Aorta (tissue), 5 donors: ENCODE measurements at regions not wholly inside any gene's neighbourhood (a gene's known extent, or its start where the extent isn't known, plus 50 kb on each side); places are given as distances from the start of the nearest gene placed in this dataset.

Experiments
- ATAC-seq: fragments of 200-7000 bp; cut with Tn5 transposase; one replicate; pipeline ENCODE4 v1.9.1; 2022; ENCODE audit warnings: moderate library complexity; ENCODE audit not compliant: low FRiP score
- DNase-seq, 2 donors: peaks; one replicate each; pipeline ENCODE4 v3.0.0-alpha.2; 2020
- H3K27ac ChIP-seq, 2 donors: one replicate each; pipeline ENCODE4 v1.5.1; 2013; ENCODE audit warnings: low read length in 2 of 2, mild to moderate bottlenecking in 2 of 2, moderate library complexity in 2 of 2, control low read depth in 1 of 2, inconsistent platforms in 1 of 2, low read depth in 1 of 2
- H3K27me3 ChIP-seq, 2 donors: one replicate each; pipeline ENCODE4 v1.6.1; 2013; ENCODE audit warnings: control low read depth in 1 of 2, low read length in 1 of 2, mild to moderate bottlenecking in 1 of 2, moderate library complexity in 1 of 2; ENCODE audit not compliant: insufficient read depth in 2 of 2, control insufficient read depth in 1 of 2
- H3K36me3 ChIP-seq, 2 donors: one replicate each; pipeline ENCODE4 v1.6.1; 2013; ENCODE audit warnings: control low read depth in 1 of 2, low read length in 1 of 2, mild to moderate bottlenecking in 1 of 2; ENCODE audit not compliant: insufficient read depth in 2 of 2, control insufficient read depth in 1 of 2
- H3K4me1 ChIP-seq, 2 donors: one replicate each; pipeline ENCODE4 v1.6.1; 2013; ENCODE audit warnings: low read length in 2 of 2, control low read depth in 1 of 2, mild to moderate bottlenecking in 1 of 2, moderate library complexity in 1 of 2; ENCODE audit not compliant: insufficient read depth in 2 of 2, control insufficient read depth in 1 of 2
- H3K4me3 ChIP-seq, 2 donors: one replicate each; pipeline ENCODE4 v1.5.1; 2013; ENCODE audit warnings: low read length in 2 of 2, control low read depth in 1 of 2, mild to moderate bottlenecking in 1 of 2
- H3K9me3 ChIP-seq: one replicate; pipeline ENCODE4 v1.6.1; 2013; ENCODE audit warnings: mild to moderate bottlenecking, low read length; ENCODE audit not compliant: control insufficient read depth
- WGBS, 2 donors: extraction: QIAGEN DNeasy Blood & Tissue Kit; methylation state at CpG; one replicate each; pipeline ENCODE4 v1.1.7; 2013; 5-methylcytosine and 5-hydroxymethylcytosine counted together
- intact Hi-C, 2 donors: fragments of 100-400 bp; cut with DNase I; formaldehyde crosslinking; loops; one replicate each; pipeline versions ENCODE4 v1.14.2 to v1.15.0; 2022
- donor health status: healthy with polysubstance abuse.
- donor health status: Bipolar disorder and iron deficiency.
- donor health status: DM: no; HTN: no; CAD: no.
- donor health status: DM: no; HTN: no; CAD: no.
- donor health status: DM: yes; HTN: yes; CAD: no.

DNA sequence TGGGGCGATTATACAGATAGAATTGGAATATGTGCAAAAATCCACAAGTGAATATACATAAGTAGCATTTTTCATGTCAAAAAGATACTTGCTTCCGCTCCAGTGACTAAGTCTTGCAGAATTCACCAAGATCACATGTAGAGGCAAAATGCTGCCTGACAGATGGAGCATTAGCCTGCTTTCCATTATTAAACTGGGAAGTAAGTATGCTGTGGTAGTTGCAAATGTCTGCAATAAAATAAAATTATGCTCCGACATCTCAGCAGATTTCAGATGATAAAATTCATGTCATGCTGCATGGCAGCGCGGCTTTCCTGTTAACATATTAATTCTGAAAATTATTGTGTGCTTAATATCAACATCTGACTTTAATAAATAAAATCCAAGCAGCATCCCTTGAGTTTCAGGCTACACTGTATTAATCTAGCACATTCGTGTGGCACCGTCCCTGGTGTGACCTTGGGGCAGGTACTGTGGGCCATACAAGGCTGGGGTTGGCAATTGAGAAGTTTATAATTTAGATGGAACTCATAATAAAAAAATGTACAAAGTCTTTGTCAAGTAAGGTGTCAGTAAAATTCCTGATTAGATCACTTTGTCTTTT lies 366.4 kb upstream of the ZP4 start:
- Histone ChIP-seq H3K9me3 (peaks cover 2% of the 10 kb centered on the region), H3K36me3 (no peaks in the 10 kb centered on the region), H3K27me3 (no peaks in the 10 kb centered on the region), H3K4me3 (no peak overlapping the region), H3K4me1 (no peaks in the 10 kb centered on the region), H3K27ac (no peak overlapping the region)
- DNase-seq: no peak
- intact Hi-C loops: loop anchor here in 1 of 2 donors (10.0 kb wide), 1 partner anchor 698 kb away; no protein-coding TSS in a partner anchor
- 77 to 78% methylated on average over 7 of the region's 7 CpGs for WGBS, 2 donors
- ATAC-seq: no peak

DNA sequence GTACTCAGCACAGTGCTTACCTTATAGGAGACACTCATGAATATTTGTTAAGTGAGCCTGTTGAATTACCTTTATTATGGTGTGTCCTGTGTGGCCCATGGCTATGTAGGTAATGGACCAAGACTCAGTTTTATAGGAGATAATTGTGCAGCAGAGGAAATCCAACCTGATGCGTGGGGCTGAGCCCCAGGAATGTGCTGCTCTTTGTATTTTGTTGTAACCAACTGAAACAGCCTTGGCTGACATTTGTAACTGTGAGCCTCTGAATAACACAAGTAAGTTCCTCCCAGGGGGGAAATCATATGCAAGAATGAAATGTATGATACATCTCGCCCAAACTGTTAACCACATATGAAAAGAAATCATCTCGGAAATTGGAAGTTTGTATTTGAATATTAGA lies 364.2 kb upstream of the ZP4 start:
- intact Hi-C loops: loop anchor here in 1 of 2 donors (10.0 kb wide), 1 partner anchor 700 kb away; no protein-coding TSS in a partner anchor
- H3K4me1 ChIP-seq: no peaks in the 10 kb centered on the region

DNA sequence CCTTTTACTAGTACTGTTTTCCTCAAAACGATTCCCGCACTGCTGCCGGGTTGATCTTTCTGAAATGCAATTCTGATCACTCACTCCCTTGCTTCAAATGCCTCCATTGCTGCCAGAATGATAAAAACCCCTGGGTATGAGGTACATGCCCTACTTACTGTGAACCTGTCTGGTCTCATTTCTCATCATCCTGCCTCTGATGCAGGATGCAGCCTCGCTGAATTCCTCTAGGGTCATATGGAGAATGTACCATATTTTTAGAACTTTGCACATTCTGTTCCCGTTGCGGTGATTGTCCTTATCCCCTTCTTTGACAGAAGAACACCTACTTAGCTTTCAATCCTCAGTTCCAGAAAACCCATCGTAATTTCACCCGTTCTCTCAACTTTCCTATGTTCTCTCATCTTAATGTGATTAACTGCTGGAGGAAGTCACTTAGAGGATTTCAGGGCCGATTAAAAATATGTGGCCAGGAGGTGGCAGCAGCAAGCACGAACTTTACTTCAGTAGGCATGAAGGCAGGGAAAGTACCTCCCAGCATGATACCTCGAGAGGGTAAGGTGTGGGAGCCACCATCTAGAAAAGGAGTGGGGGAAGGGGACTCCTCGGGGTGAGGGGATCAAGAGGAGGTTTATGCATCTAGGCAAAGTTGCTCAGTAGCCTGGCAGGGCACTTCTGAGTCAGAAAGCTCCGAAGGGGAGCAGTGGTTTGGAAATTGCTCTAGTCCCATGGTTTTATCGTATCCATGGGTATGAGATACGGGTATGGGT lies 361.5 kb upstream of the ZP4 start:
- Histone ChIP-seq H3K36me3 (no peaks in the 10 kb centered on the region), H3K4me3 (no peak overlapping the region), H3K27me3 (no peaks in the 10 kb centered on the region), H3K9me3 (peaks cover 2% of the 10 kb centered on the region), H3K4me1 (no peaks in the 10 kb centered on the region), H3K27ac (no peak overlapping the region)
- DNase-seq: peak in 1 of 2 donors; percentile 50
- intact Hi-C loops: loop anchor here (2.0 to 10.0 kb wide), 2 partner anchors 699 to 703 kb away; no protein-coding TSS in a partner anchor
- no peak for ATAC-seq
- WGBS, 2 donors: 46 to 54% methylated on average over 15 of the region's 15 CpGs

More for the DNA sequence above, 364.2 kb upstream of the ZP4 start:
- no peaks in the 10 kb centered on the region for H3K36me3 ChIP-seq
- no peaks in the 10 kb centered on the region for H3K27me3 ChIP-seq
- no peak overlapping the region for H3K27ac ChIP-seq
- no peak overlapping the region for H3K4me3 ChIP-seq
- 51 to 62% methylated on average over 3 of the region's 3 CpGs for WGBS, 2 donors
- ATAC-seq: no peak
- H3K9me3 ChIP-seq: peaks cover 2% of the 10 kb centered on the region
- no peak for DNase-seq

- ATAC-seq (no peak), DNase-seq (no peak)
- Histone ChIP-seq H3K36me3 (no peaks in the 10 kb centered on the region), H3K4me3 (no peak overlapping the region), H3K4me1 (no peaks in the 10 kb centered on the region), H3K27ac (no peak overlapping the region), H3K9me3 (no peaks in the 10 kb centered on the region), H3K27me3 (no peaks in the 10 kb centered on the region)
- intact Hi-C loops: no loop called here
- 66 to 78% methylated on average over 3 of the region's 3 CpGs for WGBS, 2 donors
Measured at GRCh38 chr1:238248356-238248755, 357.6 kb upstream of the ZP4 start.

DNA sequence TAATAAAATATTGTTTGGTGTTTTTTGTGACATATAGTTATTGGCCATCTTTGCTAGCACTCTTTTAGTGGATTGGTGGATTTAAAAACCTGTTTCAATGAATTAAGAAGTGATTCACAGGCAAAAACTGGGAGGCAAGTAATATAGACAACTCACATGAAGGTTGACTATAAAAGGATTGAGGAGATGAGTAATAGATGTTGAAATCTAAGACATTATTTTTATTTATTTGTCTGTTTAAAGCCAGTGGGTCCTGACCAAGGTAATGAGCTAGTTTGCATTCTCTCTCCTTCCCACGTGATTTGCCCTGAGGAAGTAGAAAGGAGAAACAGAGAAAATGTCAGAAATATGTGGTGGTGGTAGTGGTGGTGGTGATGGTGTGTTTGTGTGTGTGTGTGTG lies 351.5 kb upstream of the ZP4 start:
- H3K27ac ChIP-seq: no peak overlapping the region
- no peak for DNase-seq
- H3K4me1 ChIP-seq: no peaks in the 10 kb centered on the region
- H3K27me3 ChIP-seq: no peaks in the 10 kb centered on the region
- WGBS, 2 donors: 42 to 58% methylated on average over 1 of the region's 1 CpG
- no peak overlapping the region for H3K4me3 ChIP-seq
- peaks cover 1% of the 10 kb centered on the region for H3K9me3 ChIP-seq
- no peak for ATAC-seq
- no peaks in the 10 kb centered on the region for H3K36me3 ChIP-seq
- intact Hi-C loops: no loop called here

- Histone ChIP-seq H3K4me3 (no peak overlapping the region), H3K4me1 (no peaks in the 10 kb centered on the region), H3K9me3 (peaks cover 1% of the 10 kb centered on the region), H3K36me3 (no peaks in the 10 kb centered on the region), H3K27ac (no peak overlapping the region), H3K27me3 (no peaks in the 10 kb centered on the region)
- intact Hi-C loops: no loop called here
- no peak for DNase-seq
- ATAC-seq: no peak
- WGBS, 2 donors: 75 to 80% methylated on average over 3 of the region's 3 CpGs
Measured at GRCh38 chr1:238241607-238242006, 350.9 kb upstream of the ZP4 start.

DNA sequence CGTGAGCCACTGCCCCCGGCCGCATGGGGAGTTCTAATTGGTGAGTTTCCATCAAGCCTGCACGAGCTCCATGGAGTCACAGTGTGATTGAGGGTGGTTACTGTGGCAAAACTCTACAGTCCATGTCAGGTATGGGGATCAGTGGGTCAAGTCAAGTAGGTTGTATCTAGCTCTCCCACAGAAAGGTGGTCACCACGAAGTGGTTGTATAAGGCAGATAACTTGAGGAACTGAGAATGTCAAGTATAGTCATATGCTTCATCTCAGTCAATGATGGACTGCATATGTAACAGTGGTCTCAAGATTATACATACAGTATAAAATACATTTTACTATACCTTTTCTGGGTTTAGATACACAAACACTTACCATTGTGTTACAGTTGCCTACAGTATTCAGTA lies 348.6 kb upstream of the ZP4 start:
- no peaks in the 10 kb centered on the region for H3K27me3 ChIP-seq
- no peak overlapping the region for H3K27ac ChIP-seq
- ATAC-seq (no peak), DNase-seq (no peak)
- H3K4me3 ChIP-seq: no peak overlapping the region
- no peaks in the 10 kb centered on the region for H3K4me1 ChIP-seq
- no peaks in the 10 kb centered on the region for H3K36me3 ChIP-seq
- intact Hi-C loops: no loop called here
- 88 to 90% methylated on average over 5 of the region's 5 CpGs for WGBS, 2 donors
- H3K9me3 ChIP-seq: peaks cover 1% of the 10 kb centered on the region

- intact Hi-C loops: no loop called here
- Histone ChIP-seq H3K4me1 (no peaks in the 10 kb centered on the region), H3K9me3 (peaks cover 1% of the 10 kb centered on the region), H3K27me3 (no peaks in the 10 kb centered on the region), H3K36me3 (no peaks in the 10 kb centered on the region), H3K27ac (no peak overlapping the region), H3K4me3 (no peak overlapping the region)
- WGBS, 2 donors: 38 to 65% methylated on average over 4 of the region's 4 CpGs
- ATAC-seq (no peak), DNase-seq (no peak)
Measured at GRCh38 chr1:238233966-238234365, 343.2 kb upstream of the ZP4 start.
